Medulla oblongata (tissue), 1 donor: ENCODE measurements at regions not wholly inside any gene's neighbourhood (a gene's known extent, or its start where the extent isn't known, plus 50 kb on each side); places are given as distances from the start of the nearest gene placed in this dataset.
"Not testable (repeated sequence)": the region's sequence is repeated elsewhere in the genome, so short reads cannot be mapped to it uniquely, and the experiment has no call there.

Experiments
- DNase-seq: peaks from one replicate; pipeline ENCODE4 v3.0.0-alpha.2; 2015; ENCODE audit errors: extremely low spot score

- no peak for DNase-seq
These were observed 330.5 kb upstream of the ZFP42 start for GRCh38 chr4:187665086-187665485.

DNA sequence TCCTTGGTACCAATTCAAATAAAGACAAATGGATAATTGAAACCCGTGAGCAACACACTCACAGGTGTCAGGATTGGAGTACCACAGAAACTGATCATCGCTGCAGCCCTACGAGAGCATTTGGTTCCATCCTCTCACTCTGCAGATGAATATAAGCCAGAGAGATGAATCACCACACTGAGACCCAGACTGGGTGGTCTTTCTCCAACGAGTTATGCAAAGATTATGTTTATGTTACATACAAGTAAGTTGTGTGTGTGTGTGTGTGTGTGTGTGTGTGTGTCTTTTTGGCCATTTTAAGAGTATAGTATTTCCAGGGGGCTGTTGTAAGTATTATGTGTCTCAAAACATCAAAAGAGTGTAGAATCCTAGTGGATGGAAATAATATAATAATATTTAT is 329.5 kb upstream of the ZFP42 start:
- DNase-seq, result no peak

DNA sequence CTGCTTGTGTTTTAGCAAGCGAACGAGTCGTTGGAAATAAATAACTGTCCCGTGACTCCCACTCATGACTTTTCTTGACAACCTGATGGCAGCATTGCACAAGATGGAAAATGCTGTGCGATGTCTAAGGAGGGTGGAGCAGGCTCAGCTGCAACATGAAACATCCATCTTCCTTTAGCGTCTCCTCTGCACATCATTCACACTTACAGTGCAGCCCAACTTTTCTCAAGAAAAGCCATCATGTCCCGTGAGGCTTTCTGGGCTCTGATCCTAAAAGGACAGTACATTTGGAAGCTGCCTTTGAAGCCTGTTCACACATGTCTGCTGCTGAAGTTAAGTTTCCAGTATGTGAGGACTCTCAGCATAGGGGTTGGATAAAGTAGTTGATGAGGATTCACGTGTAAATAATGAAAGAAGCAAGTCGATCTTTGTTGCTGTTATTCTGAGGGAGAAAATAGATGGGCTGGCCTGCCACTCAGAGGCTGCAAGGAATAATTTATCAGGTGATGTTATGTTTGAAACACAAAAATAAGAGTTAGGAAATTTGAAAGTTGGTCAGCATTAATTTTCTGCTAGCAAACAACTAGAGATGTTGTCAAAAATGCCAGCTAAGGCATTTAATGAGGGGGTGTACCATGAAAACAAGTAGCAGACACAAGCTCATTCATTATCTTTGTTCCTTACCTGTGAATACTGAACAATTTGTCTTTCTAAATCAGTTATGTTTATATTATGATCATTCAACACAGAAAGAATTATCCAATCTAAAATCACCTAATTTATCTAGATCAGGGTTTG is 328.7 kb upstream of the ZFP42 start:
- peak; percentile 35 for DNase-seq

GRCh38 chr4:187668526-187669082 is 327.0 kb upstream of the ZFP42 start:
- no peak for DNase-seq

- not testable (repeated sequence) for DNase-seq
These were observed 324.1 kb upstream of the ZFP42 start for GRCh38 chr4:187671521-187671920.

GRCh38 chr4:187671958-187672357 is 323.6 kb upstream of the ZFP42 start:
- DNase-seq, result not testable (repeated sequence)

GRCh38 chr4:187672526-187672925 is 323.0 kb upstream of the ZFP42 start:
- DNase-seq, result not testable (repeated sequence)

GRCh38 chr4:187679450-187679849 is 316.1 kb upstream of the ZFP42 start:
- no peak for DNase-seq

DNA sequence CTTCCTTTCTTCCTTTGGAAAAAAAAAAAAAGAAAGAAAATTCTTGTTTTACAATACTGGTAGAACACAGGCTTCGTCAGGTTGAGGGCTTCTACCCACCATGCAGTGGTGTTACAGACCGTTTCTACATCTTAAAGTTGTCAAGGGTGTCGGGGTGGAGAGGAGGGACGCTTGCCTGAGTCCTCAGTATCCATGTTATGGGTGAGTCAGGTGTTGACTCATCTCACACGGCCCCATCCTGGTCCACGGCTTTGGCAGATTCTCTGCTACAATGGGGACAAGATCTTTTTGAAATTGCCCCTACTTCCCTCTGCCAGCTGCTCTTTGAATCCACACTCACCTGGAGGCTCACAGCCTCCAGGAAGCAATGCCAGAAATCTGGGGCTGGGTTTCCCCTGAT is 310.3 kb upstream of the ZFP42 start:
- DNase-seq, result no peak

- DNase-seq, result no peak
These were observed 307.9 kb upstream of the ZFP42 start for GRCh38 chr4:187687697-187688096.

- no peak for DNase-seq
These were observed 302.9 kb upstream of the ZFP42 start for GRCh38 chr4:187692626-187693025.

GRCh38 chr4:187695531-187695930 is 300.0 kb upstream of the ZFP42 start:
- DNase-seq, result not testable (repeated sequence)

DNA sequence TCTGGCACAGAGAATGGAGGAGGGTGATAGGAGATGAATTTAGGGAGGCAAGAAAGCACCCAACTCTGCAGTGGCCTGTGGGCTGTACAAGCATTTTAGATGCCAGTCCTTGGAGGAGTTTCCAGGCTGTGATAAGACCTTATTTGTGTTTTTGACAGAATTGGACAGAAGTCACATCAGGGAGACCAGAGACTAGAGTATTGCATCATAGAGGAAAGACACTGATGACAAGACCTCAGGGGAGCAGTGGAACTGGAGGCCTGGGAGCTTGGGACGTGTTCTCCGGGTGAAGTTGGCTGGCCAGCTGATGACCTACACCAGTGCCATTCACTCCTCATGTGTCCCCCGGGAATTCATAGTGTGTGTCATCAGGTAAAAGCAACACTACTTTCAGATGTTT is 284.0 kb upstream of the ZFP42 start:
- DNase-seq, result no peak

DNA sequence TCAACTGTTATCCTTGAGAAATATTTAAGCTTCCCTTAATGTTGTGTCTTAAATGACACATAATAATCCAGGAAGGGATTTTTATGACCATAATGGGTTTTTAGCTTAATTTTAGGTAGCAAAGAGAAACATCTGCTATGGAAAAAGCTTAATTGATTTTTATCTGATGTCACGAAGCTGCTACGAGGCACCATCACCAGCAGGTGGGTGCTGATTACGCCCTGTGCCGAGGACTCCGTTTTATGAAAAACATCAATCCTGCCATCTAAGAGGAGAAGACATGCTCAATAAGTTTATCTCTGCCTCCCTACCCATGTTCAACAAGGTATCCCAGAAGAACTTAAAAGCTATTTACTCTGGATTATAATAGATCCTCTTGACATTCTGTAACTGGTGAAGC is 280.6 kb upstream of the ZFP42 start:
- DNase-seq, result no peak

- DNase-seq, result no peak
These were observed 280.1 kb upstream of the ZFP42 start for GRCh38 chr4:187715466-187715865.

GRCh38 chr4:187724456-187724855 is 271.1 kb upstream of the ZFP42 start:
- DNase-seq, result no peak

- DNase-seq, result no peak
These were observed 269.1 kb upstream of the ZFP42 start for GRCh38 chr4:187726485-187726884.

GRCh38 chr4:187732524-187732923 is 263.0 kb upstream of the ZFP42 start:
- no peak for DNase-seq

- DNase-seq, result no peak
These were observed 255.8 kb upstream of the ZFP42 start for GRCh38 chr4:187739771-187740170.

DNA sequence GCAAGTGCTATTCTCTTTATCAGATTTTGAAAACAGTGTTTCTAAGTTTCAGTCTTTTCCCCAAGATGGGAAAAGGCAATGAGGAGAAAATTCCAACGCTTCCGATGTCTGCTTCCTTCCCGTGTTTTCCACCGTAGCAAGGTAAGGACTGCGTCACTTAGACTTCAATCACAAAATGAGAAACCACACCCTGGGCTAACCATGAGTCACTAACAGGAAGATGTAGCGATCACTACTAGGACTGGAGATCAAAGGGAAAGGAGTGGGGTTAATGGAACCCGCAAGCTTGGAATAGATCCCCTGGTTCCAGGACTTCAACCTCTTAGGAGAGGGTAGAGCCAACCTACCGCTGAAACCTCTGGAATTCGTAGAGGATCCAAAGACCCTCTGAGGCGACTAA is 250.7 kb upstream of the ZFP42 start:
- no peak for DNase-seq

DNA sequence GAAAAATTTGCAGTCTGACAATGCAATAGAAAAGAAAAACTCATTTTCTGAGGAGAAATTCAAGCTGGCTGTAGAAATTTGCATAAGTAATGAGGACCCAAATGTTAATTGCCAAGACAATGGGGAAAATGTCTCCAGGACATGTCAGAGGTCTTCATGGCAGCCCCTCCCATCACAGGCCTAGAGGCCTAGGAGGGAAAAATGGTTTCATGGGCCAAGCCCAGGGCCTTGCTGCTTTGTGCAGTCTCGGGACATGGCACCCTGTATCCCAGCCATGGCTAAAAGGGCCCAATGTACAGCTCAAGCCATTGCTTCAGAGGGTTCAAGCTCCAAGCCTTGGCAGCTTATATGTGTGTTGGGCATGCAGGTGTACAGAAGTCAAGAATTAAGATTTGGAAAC is 244.9 kb upstream of the ZFP42 start:
- not testable (repeated sequence) for DNase-seq

- DNase-seq, result no peak
These were observed 228.4 kb upstream of the ZFP42 start for GRCh38 chr4:187767158-187767557.

GRCh38 chr4:187767687-187768086 is 227.9 kb upstream of the ZFP42 start:
- DNase-seq, result no peak

DNA sequence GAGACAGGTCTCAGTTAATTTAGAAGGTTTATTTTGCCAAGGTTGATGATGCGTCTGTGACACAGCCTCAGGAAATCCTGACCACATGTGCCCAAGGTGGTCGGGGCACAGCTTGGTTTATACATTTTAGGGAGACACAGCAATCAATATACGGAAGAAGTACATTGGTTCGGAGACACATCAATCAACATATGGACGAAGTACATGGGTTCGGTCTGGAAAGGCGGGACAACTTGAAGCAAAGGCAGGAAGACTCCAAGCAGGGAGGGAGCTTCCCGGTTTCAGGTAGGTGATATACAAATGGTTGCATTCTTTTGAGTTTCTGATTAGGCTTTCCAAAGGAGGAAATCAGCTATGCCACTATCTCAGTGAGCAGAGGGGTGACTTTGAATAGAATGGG is 225.2 kb upstream of the ZFP42 start:
- no peak for DNase-seq
